ENCODE measurements at regions not wholly inside any gene's neighbourhood (a gene's known extent, or its start where the extent isn't known, plus 50 kb on each side); places are given as distances from the start of the nearest gene placed in this dataset.

GRCh38 chr6:150667359-150667758 lies 67.7 kb downstream of the PLEKHG1 start:
- 15% methylated on average over 1 of the region's 1 CpG for WGBS (ENCODE audit: low lambda C conversion rate)
- no peak overlapping the region for H3K4me3 ChIP-seq (replicated peaks in 1 of 3; ENCODE audit: insufficient read depth in 1 of 3, low read depth in 2 of 3, low read length in 3 of 3)
- TF ChIP-seq RBAK (CRISPR knock-in tag; IDR thresholded peaks at IDR 0.05) (no peak), ZNF878 (CRISPR knock-in tag; IDR thresholded peaks at IDR 0.05) (no peak), SP1 (IDR thresholded peaks at IDR 0.05) (no peak), SP1 (CRISPR knock-in tag; IDR thresholded peaks at IDR 0.05) (no peak), ZNF547 (CRISPR knock-in tag; IDR thresholded peaks at IDR 0.05) (no peak), KDM6A (CRISPR knock-in tag; IDR thresholded peaks at IDR 0.05; ENCODE audit: low read depth) (no peak), U2AF1 (optimal IDR thresholded peaks at IDR 0.05; ENCODE audit: low read depth, low read length) (no peak), ZC3H13 (CRISPR knock-in tag; IDR thresholded peaks at IDR 0.05) (no peak), AKAP8 (CRISPR knock-in tag; IDR thresholded peaks at IDR 0.05) (no peak), SNAPC2 (CRISPR knock-in tag; IDR thresholded peaks at IDR 0.05) (no peak), PAXIP1 (CRISPR knock-in tag; conservative IDR thresholded peaks at IDR 0.05) (no peak), ZMYM4 (CRISPR knock-in tag; IDR thresholded peaks at IDR 0.05) (no peak), TSC22D2 (CRISPR knock-in tag; IDR thresholded peaks at IDR 0.05; ENCODE audit: borderline replicate concordance) (no peak), BCLAF1 (IDR thresholded peaks at IDR 0.05) (no peak)
- CTCF ChIA-PET (ENCODE audit: low intra/inter-chr PET ratio, low total read pairs) = no interaction called here
- FAIRE-seq (no peak), DNase-seq (ENCODE audit: low spot score) (no peak), ATAC-seq (no peak)
- no peaks in the 10 kb centered on the region for H3K79me2 ChIP-seq (ENCODE audit: insufficient read depth, low read length)
- in situ Hi-C loops (cut with HindIII; ENCODE audit: extremely low pct_ligation_motif_present, low pct_unique_long_range_greater_than_20kb) = no loop called here
- no peaks in the 10 kb centered on the region for H3K36me3 ChIP-seq (replicated peaks in 1 of 2; ENCODE audit: control insufficient read depth in 1 of 2, insufficient read depth in 2 of 2, low read length in 2 of 2)
- H2AFZ ChIP-seq (ENCODE audit: low read length) = no peak overlapping the region
- no peaks in the 10 kb centered on the region for H3K27me3 ChIP-seq (ENCODE audit: control insufficient read depth in 1 of 2, insufficient read depth in 2 of 2, low read length in 2 of 2)
- intact Hi-C loops (cut with micrococcal nuclease; ENCODE audit: unreplicated experiment) = no loop called here
- H3K4me1 ChIP-seq (ENCODE audit: insufficient read depth, low read length) = peaks cover 16% of the 10 kb centered on the region
- H3K9me3 ChIP-seq (ENCODE audit: low read length) = no peaks in the 10 kb centered on the region
- no peak overlapping the region for H3K27ac ChIP-seq (ENCODE audit: extremely low read length, insufficient read depth, low read length)
- no TSS peak for BruUV-seq (replicated peaks)
- POLR2A ChIA-PET = no interaction called here
- no peak overlapping the region for H3K9ac ChIP-seq (ENCODE audit: insufficient read depth, low read depth, low read length)
- H4K20me1 ChIP-seq (ENCODE audit: insufficient read depth, low read length) = no peaks in the 10 kb centered on the region
- H3K4me2 ChIP-seq (ENCODE audit: low read depth, low read length) = no peak overlapping the region

Measured in HepG2 (cell line).